ENCODE measurements at regions not wholly inside any gene's neighbourhood (a gene's known extent, or its start where the extent isn't known, plus 50 kb on each side); places are given as distances from the start of the nearest gene placed in this dataset.

DNA sequence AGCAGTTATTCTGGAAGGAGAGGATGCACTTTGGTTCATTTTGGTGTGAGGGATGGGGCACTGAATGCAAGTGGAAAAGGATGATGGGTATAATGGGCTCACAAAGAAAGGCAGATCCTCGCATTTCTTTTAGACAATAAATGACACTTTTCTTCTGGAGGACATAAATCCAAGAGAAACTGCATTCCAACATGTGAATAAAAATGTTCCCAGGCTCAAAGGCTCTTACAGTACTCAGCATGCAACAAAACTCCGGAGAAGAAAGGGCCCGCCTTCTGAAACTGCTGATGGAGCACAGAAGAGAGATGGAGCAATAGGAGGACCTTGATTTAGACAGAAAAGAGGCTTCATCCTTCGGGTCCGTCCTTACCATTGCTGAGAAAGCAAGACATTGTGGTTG is 538.2 kb upstream of the DPP6 start:
- Histone ChIP-seq H3K36me3 (replicated peaks in 1 of 2; ENCODE audit: control insufficient read depth in 1 of 2, insufficient read depth in 2 of 2, low read length in 2 of 2) (no peaks in the 10 kb centered on the region), H3K9me3 (ENCODE audit: low read length) (no peaks in the 10 kb centered on the region), H3K4me3 (replicated peaks in 1 of 3; ENCODE audit: insufficient read depth in 1 of 3, low read depth in 2 of 3, low read length in 3 of 3) (no peak overlapping the region), H3K4me1 (ENCODE audit: insufficient read depth, low read length) (no peaks in the 10 kb centered on the region), H2AFZ (ENCODE audit: low read length) (no peak overlapping the region), H3K27me3 (ENCODE audit: control insufficient read depth in 1 of 2, insufficient read depth in 2 of 2, low read length in 2 of 2) (no peaks in the 10 kb centered on the region), H4K20me1 (ENCODE audit: insufficient read depth, low read length) (no peaks in the 10 kb centered on the region), H3K4me2 (ENCODE audit: low read depth, low read length) (no peak overlapping the region), H3K9ac (ENCODE audit: insufficient read depth, low read depth, low read length) (no peak overlapping the region), H3K27ac (ENCODE audit: extremely low read length, insufficient read depth, low read length) (no peak overlapping the region), H3K79me2 (ENCODE audit: insufficient read depth, low read length) (no peaks in the 10 kb centered on the region)
- ATAC-seq = no peak
- intact Hi-C loops (cut with micrococcal nuclease; ENCODE audit: unreplicated experiment) (no loop called here), in situ Hi-C loops (cut with HindIII; ENCODE audit: extremely low pct_ligation_motif_present, low pct_unique_long_range_greater_than_20kb) (no loop called here)
- no peak for DNase-seq (ENCODE audit: low spot score)
- FAIRE-seq = no peak
- ChIA-PET POLR2A (no interaction called here), CTCF (ENCODE audit: low intra/inter-chr PET ratio, low total read pairs) (no interaction called here)
- TF ChIP-seq RFXAP (CRISPR knock-in tag; IDR thresholded peaks at IDR 0.05; ENCODE audit: borderline replicate concordance) (no peak), ZNF703 (CRISPR knock-in tag; IDR thresholded peaks at IDR 0.05; ENCODE audit: borderline replicate concordance) (no peak), YEATS4 (CRISPR knock-in tag; IDR thresholded peaks at IDR 0.05; ENCODE audit: borderline replicate concordance) (no peak), ZNF75D (CRISPR knock-in tag; IDR thresholded peaks at IDR 0.05; ENCODE audit: borderline replicate concordance) (no peak), BRD4 (CRISPR knock-in tag; IDR thresholded peaks at IDR 0.05) (no peak), ZNF235 (CRISPR knock-in tag; IDR thresholded peaks at IDR 0.05; ENCODE audit: borderline replicate concordance) (no peak)
- 17% methylated on average over 5 of the region's 5 CpGs for WGBS (ENCODE audit: low lambda C conversion rate)
- BruUV-seq (replicated peaks) = no TSS peak

GRCh38 chr7:153515359-153515758 is 536.8 kb upstream of the DPP6 start:
- no peak overlapping the region for H2AFZ ChIP-seq (ENCODE audit: low read length)
- intact Hi-C loops (cut with micrococcal nuclease; ENCODE audit: unreplicated experiment) = no loop called here
- BruUV-seq (replicated peaks) = no TSS peak
- TF ChIP-seq ZNF790 (CRISPR knock-in tag; IDR thresholded peaks at IDR 0.05; ENCODE audit: borderline replicate concordance) (no peak), ZNF777 (CRISPR knock-in tag; IDR thresholded peaks at IDR 0.05) (no peak), SIN3B (IDR thresholded peaks at IDR 0.05; ENCODE audit: low read length) (no peak), NFYC (CRISPR knock-in tag; IDR thresholded peaks at IDR 0.05) (no peak), DMTF1 (CRISPR knock-in tag; IDR thresholded peaks at IDR 0.05) (no peak), MATR3 (CRISPR knock-in tag; IDR thresholded peaks at IDR 0.05) (no peak), ELF4 (CRISPR knock-in tag; IDR thresholded peaks at IDR 0.05; ENCODE audit: borderline replicate concordance) (no peak), ZNF704 (CRISPR knock-in tag; IDR thresholded peaks at IDR 0.05; ENCODE audit: borderline replicate concordance) (no peak), KDM3A (CRISPR knock-in tag; IDR thresholded peaks at IDR 0.05; ENCODE audit: low read depth) (no peak), ZNF44 (CRISPR knock-in tag; IDR thresholded peaks at IDR 0.05) (no peak)

More at GRCh38 chr7:153515359-153515758, 536.8 kb upstream of the DPP6 start:
- CTCF ChIA-PET (ENCODE audit: low intra/inter-chr PET ratio, low total read pairs) = no interaction called here
- in situ Hi-C loops (cut with HindIII; ENCODE audit: extremely low pct_ligation_motif_present, low pct_unique_long_range_greater_than_20kb) = no loop called here
- POLR2A ChIA-PET = no interaction called here
- Histone ChIP-seq H3K9ac (ENCODE audit: insufficient read depth, low read depth, low read length) (no peak overlapping the region), H3K27ac (ENCODE audit: extremely low read length, insufficient read depth, low read length) (no peak overlapping the region), H3K36me3 (replicated peaks in 1 of 2; ENCODE audit: control insufficient read depth in 1 of 2, insufficient read depth in 2 of 2, low read length in 2 of 2) (no peaks in the 10 kb centered on the region), H3K4me1 (ENCODE audit: insufficient read depth, low read length) (no peaks in the 10 kb centered on the region), H3K4me3 (replicated peaks in 1 of 3; ENCODE audit: insufficient read depth in 1 of 3, low read depth in 2 of 3, low read length in 3 of 3) (no peak overlapping the region), H3K27me3 (ENCODE audit: control insufficient read depth in 1 of 2, insufficient read depth in 2 of 2, low read length in 2 of 2) (peaks cover 0 to 4% of the 10 kb centered on the region in 2 experiments; a peak in 1 of 5 replicates), H4K20me1 (ENCODE audit: insufficient read depth, low read length) (no peaks in the 10 kb centered on the region), H3K79me2 (ENCODE audit: insufficient read depth, low read length) (no peaks in the 10 kb centered on the region), H3K4me2 (ENCODE audit: low read depth, low read length) (no peak overlapping the region), H3K9me3 (ENCODE audit: low read length) (no peaks in the 10 kb centered on the region)
- ATAC-seq = no peak
- FAIRE-seq = no peak
- DNase-seq (ENCODE audit: low spot score) = no peak
- WGBS (ENCODE audit: low lambda C conversion rate) = 69% methylated on average over 4 of the region's 4 CpGs
